Esophagus muscularis mucosa (tissue), 4 donors: ENCODE measurements at regions not wholly inside any gene's neighbourhood (a gene's known extent, or its start where the extent isn't known, plus 50 kb on each side); places are given as distances from the start of the nearest gene placed in this dataset.

Experiments used
- DNase-seq: peaks from one replicate; pipeline ENCODE4 v3.0.0-alpha.2; 2017; ENCODE audit errors: extremely low spot score
- H3K27ac ChIP-seq, 4 donors: fragments of 200-600 bp; sonication (generic); replicated peaks in 1 of 4; 1 replicate in 3 of 4; 2 replicates in 1 of 4; pipeline ENCODE4 v1.5.1; 2016 to 2019; ENCODE audit warnings: mild to moderate bottlenecking in 1 of 4
- H3K27me3 ChIP-seq, 4 donors: fragments of 200-600 bp; sonication (generic); one replicate each; pipeline versions ENCODE4 v1.5.1 to v1.6.0; 2016 to 2019
- H3K36me3 ChIP-seq, 4 donors: fragments of 200-600 bp; sonication (generic); one replicate each; pipeline ENCODE4 v1.5.1; 2016 to 2019
- H3K4me1 ChIP-seq, 4 donors: fragments of 200-600 bp; sonication (generic); one replicate each; pipeline ENCODE4 v1.5.1; 2016 to 2019
- H3K4me3 ChIP-seq, 4 donors: fragments of 200-600 bp; sonication (generic); 1 replicate in 2 of 4; 2 replicates in 2 of 4; pipeline ENCODE4 v1.5.1; 2016 to 2019; ENCODE audit warnings: mild to moderate bottlenecking in 4 of 4, moderate library complexity in 1 of 4
- H3K9me3 ChIP-seq, 4 donors: fragments of 200-600 bp; sonication (generic); 1 replicate in 3 of 4; 2 replicates in 1 of 4; pipeline ENCODE4 v1.5.1; 2016 to 2019
- CTCF ChIP-seq, 3 experiments: fragments of 200-600 bp in 2 of 3; fragments of 450-650 bp in 1 of 3; sonication (generic) in 2 of 3; IDR thresholded peaks; one replicate each; pipeline ENCODE4 v1.5.1; 2017 to 2019; ENCODE audit warnings: antibody characterized with exemption in 3 of 3, mild to moderate bottlenecking in 2 of 3, moderate library complexity in 1 of 3
- EP300 ChIP-seq: sonication (generic); formaldehyde crosslinking; IDR thresholded peaks from one replicate; pipeline ENCODE4 v1.6.1; 2017; ENCODE audit warnings: antibody characterized with exemption
- POLR2A ChIP-seq: fragments of 450-650 bp; IDR thresholded peaks from one replicate; pipeline ENCODE4 v1.6.1; 2017; ENCODE audit warnings: antibody characterized with exemption, moderate library complexity, mild to moderate bottlenecking, low read depth
- POLR2AphosphoS5 ChIP-seq, 2 donors: sonication (generic); formaldehyde crosslinking; IDR thresholded peaks; one replicate each; pipeline ENCODE4 v1.6.1; 2017; ENCODE audit warnings: antibody characterized with exemption in 2 of 2
- WGBS: methylation state at CpG from one replicate; pipeline ENCODE4 v1.1.5; 2018; 5-methylcytosine and 5-hydroxymethylcytosine counted together
- intact Hi-C: fragments of 100-400 bp; cut with DNase I; formaldehyde crosslinking; loops from one replicate; pipeline ENCODE4 v1.15.1; 2023

DNA sequence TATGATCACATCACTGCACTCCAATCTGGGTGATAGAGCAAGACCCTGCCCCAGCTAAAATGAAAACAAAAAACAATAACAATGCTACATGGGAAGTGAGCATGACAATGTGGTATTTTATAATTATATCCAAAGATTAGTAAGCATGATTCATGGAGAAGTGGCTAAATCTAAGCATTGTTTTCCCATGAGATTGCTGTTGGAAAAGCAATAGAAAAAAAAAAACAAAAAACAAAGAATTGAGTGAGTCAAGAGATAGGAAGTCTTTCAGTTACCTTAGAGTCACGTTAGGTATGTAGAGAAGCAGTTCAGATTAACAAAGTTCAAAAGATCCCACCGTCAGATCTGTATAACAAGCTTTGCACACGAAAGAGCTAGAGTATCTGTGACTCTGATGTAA is 210.3 kb upstream of the CNTN6 start:
- Histone ChIP-seq H3K4me1 (no peaks in the 10 kb centered on the region), H3K36me3 (no peaks in the 10 kb centered on the region), H3K27me3 (no peaks in the 10 kb centered on the region), H3K9me3 (no peaks in the 10 kb centered on the region), H3K27ac (no peak overlapping the region), H3K4me3 (no peak overlapping the region)
- 83% methylated on average over 3 of the region's 3 CpGs for WGBS
- TF ChIP-seq POLR2A (no peak), POLR2AphosphoS5 (IDR thresholded peaks at IDR 0.05) (no peak), EP300 (no peak), CTCF (IDR thresholded peaks at IDR 0.05) (no peak)
- DNase-seq = no peak
- intact Hi-C loops = no loop called here

GRCh38 chr3:901953-902778 is 190.7 kb upstream of the CNTN6 start:
- no peak overlapping the region for H3K27ac ChIP-seq
- H3K9me3 ChIP-seq = peaks cover 0 to 23% (median 12%) of the 10 kb centered on the region in 4 donors
- H3K27me3 ChIP-seq = no peaks in the 10 kb centered on the region
- no peak for DNase-seq
- TF ChIP-seq POLR2AphosphoS5 (IDR thresholded peaks at IDR 0.05) (no peak), EP300 (no peak), POLR2A (no peak), CTCF (IDR thresholded peaks at IDR 0.05) (no peak)
- no peaks in the 10 kb centered on the region for H3K4me1 ChIP-seq
- WGBS = 39% methylated on average over 2 of the region's 2 CpGs
- intact Hi-C loops = no loop called here
- H3K36me3 ChIP-seq = no peaks in the 10 kb centered on the region
- H3K4me3 ChIP-seq = no peak overlapping the region

DNA sequence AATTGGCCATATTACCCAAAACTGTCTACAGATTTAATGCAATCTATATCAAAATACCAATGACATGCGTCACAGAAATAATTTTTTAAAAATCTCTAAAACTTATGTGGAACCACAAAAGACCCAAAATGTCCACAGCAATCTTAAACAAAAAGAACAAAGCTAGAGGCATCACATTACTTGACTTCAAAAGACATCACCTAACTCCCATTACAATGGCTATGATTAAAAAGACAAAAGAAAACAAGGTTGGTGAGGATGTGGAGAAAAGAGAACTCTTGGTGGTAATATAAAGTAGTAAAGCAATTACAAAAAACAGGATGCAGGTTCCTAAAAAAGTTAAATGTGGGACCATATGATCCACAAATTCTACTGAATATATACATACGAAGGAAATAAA is 187.6 kb upstream of the CNTN6 start:
- no peaks in the 10 kb centered on the region for H3K36me3 ChIP-seq
- TF ChIP-seq POLR2A (no peak), EP300 (no peak), POLR2AphosphoS5 (IDR thresholded peaks at IDR 0.05) (no peak), CTCF (IDR thresholded peaks at IDR 0.05) (no peak)
- H3K27me3 ChIP-seq = no peaks in the 10 kb centered on the region
- H3K4me3 ChIP-seq = no peak overlapping the region
- no peak overlapping the region for H3K27ac ChIP-seq
- intact Hi-C loops = no loop called here
- peaks cover 0 to 22% (median 12%) of the 10 kb centered on the region in 4 donors for H3K9me3 ChIP-seq
- H3K4me1 ChIP-seq = no peaks in the 10 kb centered on the region
- WGBS = 85% methylated on average over 2 of the region's 2 CpGs
- no peak for DNase-seq

DNA sequence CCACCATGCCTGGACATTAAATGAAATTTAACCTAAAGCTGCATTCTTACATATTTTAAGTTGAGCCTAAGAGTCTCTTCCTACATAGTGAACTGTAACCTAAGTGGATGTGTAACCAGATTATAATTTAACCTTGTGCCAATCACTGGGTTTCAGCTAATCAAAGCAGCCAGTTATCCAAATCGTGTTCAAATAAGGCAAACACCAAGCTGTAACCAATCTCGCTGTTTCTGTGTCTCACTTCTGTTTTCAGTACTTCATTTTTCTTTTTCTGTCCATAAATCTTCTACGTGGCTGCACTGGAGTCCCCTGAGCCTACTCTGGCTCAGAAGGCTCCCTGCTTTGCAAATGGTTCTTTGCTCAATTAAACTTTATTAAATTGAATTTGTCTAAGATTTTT is 186.1 kb upstream of the CNTN6 start:
- 45% methylated on average over 3 of the region's 3 CpGs for WGBS
- H3K4me1 ChIP-seq = no peaks in the 10 kb centered on the region

More for the DNA sequence above, 186.1 kb upstream of the CNTN6 start:
- H3K4me3 ChIP-seq = no peak overlapping the region
- no peaks in the 10 kb centered on the region for H3K27me3 ChIP-seq
- no peaks in the 10 kb centered on the region for H3K36me3 ChIP-seq
- DNase-seq = no peak
- intact Hi-C loops = no loop called here
- no peak for TF ChIP-seq EP300
- no peak for TF ChIP-seq CTCF (IDR thresholded peaks at IDR 0.05)
- no peak for TF ChIP-seq POLR2AphosphoS5 (IDR thresholded peaks at IDR 0.05)
- no peak for TF ChIP-seq POLR2A
- peaks cover 0 to 9% (median 4%) of the 10 kb centered on the region in 4 donors for H3K9me3 ChIP-seq
- H3K27ac ChIP-seq = no peak overlapping the region
